ENCODE measurements at regions not wholly inside any gene's neighbourhood (a gene's known extent, or its start where the extent isn't known, plus 50 kb on each side); places are given as distances from the start of the nearest gene placed in this dataset.

- no peaks in the 10 kb centered on the region for H3K27me3 Mint-ChIP-seq (ENCODE audit: low read depth)
- no peak for DNase-seq (ENCODE audit: low spot score)
- H3K36me3 Mint-ChIP-seq (ENCODE audit: low read depth): no peaks in the 10 kb centered on the region
Measured at GRCh38 chr4:45648846-45649245, 475.0 kb downstream of the GABRG1 start.

GRCh38 chr4:45647823-45648222, 476.0 kb downstream of the GABRG1 start:
- Mint-ChIP-seq H3K27ac (no peak overlapping the region), H3K9me3 (peaks cover 13% of the 10 kb centered on the region), H3K27me3 (ENCODE audit: low read depth) (no peaks in the 10 kb centered on the region), H3K36me3 (ENCODE audit: low read depth) (no peaks in the 10 kb centered on the region), H3K4me1 (ENCODE audit: low read depth) (no peaks in the 10 kb centered on the region), H3K4me3 (no peak overlapping the region)
- DNase-seq (ENCODE audit: low spot score): no peak

More at GRCh38 chr4:45648846-45649245, 475.0 kb downstream of the GABRG1 start:
- H3K27ac Mint-ChIP-seq: no peak overlapping the region
- no peak overlapping the region for H3K4me3 Mint-ChIP-seq
- H3K4me1 Mint-ChIP-seq (ENCODE audit: low read depth): no peaks in the 10 kb centered on the region
- peaks cover 14% of the 10 kb centered on the region for H3K9me3 Mint-ChIP-seq

GRCh38 chr4:45646885-45647590, 476.8 kb downstream of the GABRG1 start:
- no peak for DNase-seq (ENCODE audit: low spot score)
- no peaks in the 10 kb centered on the region for H3K36me3 Mint-ChIP-seq (ENCODE audit: low read depth)
- H3K4me3 Mint-ChIP-seq: no peak overlapping the region
- H3K27me3 Mint-ChIP-seq (ENCODE audit: low read depth): no peaks in the 10 kb centered on the region
- H3K9me3 Mint-ChIP-seq: peaks cover 9% of the 10 kb centered on the region
- H3K27ac Mint-ChIP-seq: no peak overlapping the region
- H3K4me1 Mint-ChIP-seq (ENCODE audit: low read depth): no peaks in the 10 kb centered on the region

GRCh38 chr4:45640281-45640680, 483.6 kb downstream of the GABRG1 start:
- Mint-ChIP-seq H3K4me3 (no peak overlapping the region), H3K36me3 (ENCODE audit: low read depth) (no peaks in the 10 kb centered on the region), H3K9me3 (peaks cover 12% of the 10 kb centered on the region), H3K27ac (no peak overlapping the region), H3K27me3 (ENCODE audit: low read depth) (no peaks in the 10 kb centered on the region), H3K4me1 (ENCODE audit: low read depth) (no peaks in the 10 kb centered on the region)
- no peak for DNase-seq (ENCODE audit: low spot score)

DNA sequence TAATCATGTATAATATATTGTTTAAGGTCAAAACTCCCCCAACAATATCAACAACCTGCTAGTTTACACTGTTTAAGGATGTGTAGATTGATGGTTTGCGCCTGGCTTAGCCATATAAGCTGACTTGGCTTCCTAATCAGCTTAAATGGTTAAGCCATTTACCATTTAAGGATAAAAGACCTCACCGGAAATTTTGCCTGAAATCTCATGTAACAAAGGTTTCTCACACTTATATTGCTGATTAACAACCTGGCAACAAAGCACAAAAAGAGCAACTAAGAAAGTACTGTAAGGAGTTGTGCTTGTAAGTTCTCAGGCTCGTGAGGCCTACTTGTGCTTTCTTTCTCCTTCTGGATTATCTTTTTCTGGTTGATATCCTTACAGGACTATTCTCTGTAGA, 485.2 kb downstream of the GABRG1 start:
- no peaks in the 10 kb centered on the region for H3K27me3 Mint-ChIP-seq (ENCODE audit: low read depth)
- peaks cover 14% of the 10 kb centered on the region for H3K9me3 Mint-ChIP-seq
- H3K4me1 Mint-ChIP-seq (ENCODE audit: low read depth): no peaks in the 10 kb centered on the region
- no peaks in the 10 kb centered on the region for H3K36me3 Mint-ChIP-seq (ENCODE audit: low read depth)
- no peak overlapping the region for H3K4me3 Mint-ChIP-seq
- DNase-seq (ENCODE audit: low spot score): no peak
- no peak overlapping the region for H3K27ac Mint-ChIP-seq

- Mint-ChIP-seq H3K4me3 (no peak overlapping the region), H3K9me3 (peaks cover 30% of the 10 kb centered on the region), H3K4me1 (ENCODE audit: low read depth) (no peaks in the 10 kb centered on the region), H3K27me3 (ENCODE audit: low read depth) (no peaks in the 10 kb centered on the region), H3K36me3 (ENCODE audit: low read depth) (no peaks in the 10 kb centered on the region), H3K27ac (no peak overlapping the region)
- DNase-seq (ENCODE audit: low spot score): no peak
Measured at GRCh38 chr4:45636175-45636574, 487.7 kb downstream of the GABRG1 start.

- Mint-ChIP-seq H3K36me3 (ENCODE audit: low read depth) (no peaks in the 10 kb centered on the region), H3K27me3 (ENCODE audit: low read depth) (no peaks in the 10 kb centered on the region), H3K4me3 (no peak overlapping the region), H3K9me3 (peaks cover 27% of the 10 kb centered on the region), H3K27ac (no peak overlapping the region), H3K4me1 (ENCODE audit: low read depth) (no peaks in the 10 kb centered on the region)
- no peak for DNase-seq (ENCODE audit: low spot score)
Measured at GRCh38 chr4:45629717-45630116, 494.1 kb downstream of the GABRG1 start.

GRCh38 chr4:45621971-45622370, 501.9 kb downstream of the GABRG1 start:
- Mint-ChIP-seq H3K4me3 (no peak overlapping the region), H3K27ac (no peak overlapping the region), H3K9me3 (peaks cover 8% of the 10 kb centered on the region), H3K4me1 (ENCODE audit: low read depth) (no peaks in the 10 kb centered on the region), H3K36me3 (ENCODE audit: low read depth) (no peaks in the 10 kb centered on the region), H3K27me3 (ENCODE audit: low read depth) (no peaks in the 10 kb centered on the region)
- DNase-seq (ENCODE audit: low spot score): no peak

- peaks cover 15% of the 10 kb centered on the region for H3K9me3 Mint-ChIP-seq
- no peak overlapping the region for H3K4me3 Mint-ChIP-seq
- H3K27ac Mint-ChIP-seq: no peak overlapping the region
- H3K27me3 Mint-ChIP-seq (ENCODE audit: low read depth): no peaks in the 10 kb centered on the region
- no peaks in the 10 kb centered on the region for H3K36me3 Mint-ChIP-seq (ENCODE audit: low read depth)
- H3K4me1 Mint-ChIP-seq (ENCODE audit: low read depth): no peaks in the 10 kb centered on the region
- DNase-seq (ENCODE audit: low spot score): no peak
Measured at GRCh38 chr4:45620808-45621207, 503.0 kb downstream of the GABRG1 start.

GRCh38 chr4:45596379-45597101, 527.3 kb downstream of the GABRG1 start:
- DNase-seq (ENCODE audit: low spot score): no peak
- H3K9me3 Mint-ChIP-seq: peaks cover 17% of the 10 kb centered on the region
- no peaks in the 10 kb centered on the region for H3K36me3 Mint-ChIP-seq (ENCODE audit: low read depth)
- H3K27me3 Mint-ChIP-seq (ENCODE audit: low read depth): no peaks in the 10 kb centered on the region
- no peak overlapping the region for H3K27ac Mint-ChIP-seq
- H3K4me3 Mint-ChIP-seq: no peak overlapping the region
- no peaks in the 10 kb centered on the region for H3K4me1 Mint-ChIP-seq (ENCODE audit: low read depth)

GRCh38 chr4:45580334-45580733, 543.5 kb downstream of the GABRG1 start:
- H3K4me3 Mint-ChIP-seq: no peak overlapping the region
- no peaks in the 10 kb centered on the region for H3K4me1 Mint-ChIP-seq (ENCODE audit: low read depth)
- no peak for DNase-seq (ENCODE audit: low spot score)
- H3K27ac Mint-ChIP-seq: no peak overlapping the region
- H3K36me3 Mint-ChIP-seq (ENCODE audit: low read depth): no peaks in the 10 kb centered on the region
- H3K27me3 Mint-ChIP-seq (ENCODE audit: low read depth): no peaks in the 10 kb centered on the region
- H3K9me3 Mint-ChIP-seq: peaks cover 21% of the 10 kb centered on the region

DNA sequence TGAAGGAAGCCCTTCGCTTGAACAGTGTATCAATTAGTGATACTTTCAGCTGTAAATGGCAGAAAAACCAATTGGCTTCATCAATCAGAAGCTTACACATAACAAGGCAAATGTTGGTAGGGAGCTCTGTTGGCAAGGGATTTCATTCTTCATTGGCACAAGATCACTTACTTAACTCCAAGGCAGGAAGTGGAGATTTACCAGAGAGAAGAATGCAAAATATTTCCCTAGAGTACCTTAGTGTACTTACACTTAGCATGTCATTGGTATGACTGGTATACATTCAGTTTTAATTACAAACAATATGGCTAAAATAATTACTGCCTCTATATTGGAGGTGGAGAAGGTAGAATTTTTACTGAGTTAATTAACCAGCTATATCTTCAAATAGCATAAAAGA, 545.0 kb downstream of the GABRG1 start:
- no peaks in the 10 kb centered on the region for H3K36me3 Mint-ChIP-seq (ENCODE audit: low read depth)
- no peaks in the 10 kb centered on the region for H3K4me1 Mint-ChIP-seq (ENCODE audit: low read depth)
- peaks cover 11% of the 10 kb centered on the region for H3K9me3 Mint-ChIP-seq
- no peak for DNase-seq (ENCODE audit: low spot score)
- H3K27ac Mint-ChIP-seq: no peak overlapping the region
- no peaks in the 10 kb centered on the region for H3K27me3 Mint-ChIP-seq (ENCODE audit: low read depth)
- H3K4me3 Mint-ChIP-seq: no peak overlapping the region

DNA sequence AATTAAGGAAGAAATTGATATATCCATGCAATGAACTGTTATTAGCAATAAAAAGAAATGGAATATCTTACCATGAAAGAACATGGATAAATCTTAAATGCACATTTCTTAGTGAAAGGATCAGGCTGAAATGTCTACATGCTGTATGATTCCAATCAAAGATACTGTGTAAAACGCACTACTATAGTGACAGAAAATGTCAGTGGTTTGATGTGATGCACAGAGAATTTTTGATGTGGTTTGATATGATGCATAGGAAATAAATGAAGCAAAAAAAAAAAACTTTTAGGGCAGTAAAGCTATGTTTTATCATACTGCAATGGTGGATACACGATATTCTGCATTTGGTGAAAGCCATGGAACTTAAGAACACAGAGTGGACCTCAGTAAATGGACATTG, 547.6 kb downstream of the GABRG1 start:
- Mint-ChIP-seq H3K4me1 (ENCODE audit: low read depth) (no peaks in the 10 kb centered on the region), H3K9me3 (peaks cover 9% of the 10 kb centered on the region), H3K27me3 (ENCODE audit: low read depth) (no peaks in the 10 kb centered on the region), H3K4me3 (no peak overlapping the region), H3K27ac (no peak overlapping the region), H3K36me3 (ENCODE audit: low read depth) (no peaks in the 10 kb centered on the region)
- no peak for DNase-seq (ENCODE audit: low spot score)

- Mint-ChIP-seq H3K4me3 (no peak overlapping the region), H3K27me3 (ENCODE audit: low read depth) (no peaks in the 10 kb centered on the region), H3K36me3 (ENCODE audit: low read depth) (no peaks in the 10 kb centered on the region), H3K9me3 (peaks cover 16% of the 10 kb centered on the region), H3K4me1 (ENCODE audit: low read depth) (no peaks in the 10 kb centered on the region), H3K27ac (no peak overlapping the region)
- DNase-seq (ENCODE audit: low spot score): no peak
Measured at GRCh38 chr4:45569619-45570018, 554.2 kb downstream of the GABRG1 start.

Data from T-helper 2 cell treated with Interferon-gamma antibody and Interleukin-4, amounts not matched to agents 5 μg/mL and 100 μg/mL, for 36 hours (primary cell).